ENCODE measurements at regions not wholly inside any gene's neighbourhood (a gene's known extent, or its start where the extent isn't known, plus 50 kb on each side); places are given as distances from the start of the nearest gene placed in this dataset.

GRCh38 chr4:28548594-28548993 is 1688.0 kb downstream of the STIM2 start:
- H3K4me3 ChIP-seq (ENCODE audit: low read length), result no peak overlapping the region
- no peaks in the 10 kb centered on the region for H3K79me1 ChIP-seq (ENCODE audit: low read length)
- no CpG with 5 or more reads among the region's 6 CpGs for WGBS (ENCODE audit: extremely low coverage, insufficient coverage, low lambda C conversion rate)
- H3K4me1 ChIP-seq (ENCODE audit: control insufficient read depth, low read depth, low read length), result no peaks in the 10 kb centered on the region
- H3K27me3 ChIP-seq (ENCODE audit: insufficient read depth, low read length, poor library complexity), result no peaks in the 10 kb centered on the region
- no peak overlapping the region for H2AK5ac ChIP-seq (ENCODE audit: low read length)
- no peak overlapping the region for H4K5ac ChIP-seq (ENCODE audit: low read length)
- no peaks in the 10 kb centered on the region for H3K36me3 ChIP-seq (ENCODE audit: control insufficient read depth, insufficient read depth, low read length)
- H3K79me2 ChIP-seq (ENCODE audit: control insufficient read depth, insufficient read depth, low read length), result no peaks in the 10 kb centered on the region
- H3K56ac ChIP-seq (ENCODE audit: low read length), result no peak overlapping the region
- H3K4ac ChIP-seq (ENCODE audit: low read depth, low read length), result no peak overlapping the region
- no peak overlapping the region for H3K4me2 ChIP-seq (ENCODE audit: low read length)
- no peak overlapping the region for H2BK120ac ChIP-seq (ENCODE audit: low read depth, low read length)
- no peak overlapping the region for H2BK5ac ChIP-seq (ENCODE audit: low read length)
- H4K8ac ChIP-seq (ENCODE audit: low read depth, low read length), result no peak overlapping the region
- H3K9ac ChIP-seq (ENCODE audit: low read length), result no peak overlapping the region
- peak; percentile 61 for DNase-seq
- H3K23ac ChIP-seq (ENCODE audit: low read length), result no peak overlapping the region
- H3K27ac ChIP-seq (ENCODE audit: low read depth, low read length), result no peak overlapping the region
- H3K18ac ChIP-seq (ENCODE audit: low read length), result no peak overlapping the region
- no peak overlapping the region for H2BK15ac ChIP-seq (replicated peaks; ENCODE audit: low read depth)

GRCh38 chr4:28555866-28556265 is 1695.2 kb downstream of the STIM2 start:
- Histone ChIP-seq H3K23ac (ENCODE audit: low read length) (no peak overlapping the region), H3K79me1 (ENCODE audit: low read length) (no peaks in the 10 kb centered on the region), H3K27me3 (ENCODE audit: insufficient read depth, low read length, poor library complexity) (no peaks in the 10 kb centered on the region), H2BK5ac (ENCODE audit: low read length) (no peak overlapping the region), H3K18ac (ENCODE audit: low read length) (no peak overlapping the region), H3K4me1 (ENCODE audit: control insufficient read depth, low read depth, low read length) (no peaks in the 10 kb centered on the region), H3K79me2 (ENCODE audit: control insufficient read depth, insufficient read depth, low read length) (no peaks in the 10 kb centered on the region), H3K27ac (ENCODE audit: low read depth, low read length) (no peak overlapping the region), H2BK120ac (ENCODE audit: low read depth, low read length) (no peak overlapping the region), H2AK5ac (ENCODE audit: low read length) (no peak overlapping the region), H4K8ac (ENCODE audit: low read depth, low read length) (no peak overlapping the region), H3K36me3 (ENCODE audit: control insufficient read depth, insufficient read depth, low read length) (no peaks in the 10 kb centered on the region), H3K4ac (ENCODE audit: low read depth, low read length) (no peak overlapping the region), H3K56ac (ENCODE audit: low read length) (no peak overlapping the region), H3K9ac (ENCODE audit: low read length) (no peak overlapping the region), H2BK15ac (replicated peaks; ENCODE audit: low read depth) (no peak overlapping the region), H4K5ac (ENCODE audit: low read length) (no peak overlapping the region), H3K4me3 (ENCODE audit: low read length) (no peak overlapping the region), H3K4me2 (ENCODE audit: low read length) (no peak overlapping the region)
- WGBS (ENCODE audit: extremely low coverage, insufficient coverage, low lambda C conversion rate), result no CpG with 5 or more reads among the region's 2 CpGs
- no peak for DNase-seq

- Histone ChIP-seq H3K27ac (ENCODE audit: low read depth, low read length) (no peak overlapping the region), H3K4me2 (ENCODE audit: low read length) (no peak overlapping the region), H2AK5ac (ENCODE audit: low read length) (no peak overlapping the region), H2BK5ac (ENCODE audit: low read length) (no peak overlapping the region), H3K4me1 (ENCODE audit: control insufficient read depth, low read depth, low read length) (no peaks in the 10 kb centered on the region), H3K79me2 (ENCODE audit: control insufficient read depth, insufficient read depth, low read length) (no peaks in the 10 kb centered on the region), H3K36me3 (ENCODE audit: control insufficient read depth, insufficient read depth, low read length) (no peaks in the 10 kb centered on the region), H2BK120ac (ENCODE audit: low read depth, low read length) (no peak overlapping the region), H3K56ac (ENCODE audit: low read length) (no peak overlapping the region), H3K27me3 (ENCODE audit: insufficient read depth, low read length, poor library complexity) (no peaks in the 10 kb centered on the region), H3K9ac (ENCODE audit: low read length) (no peak overlapping the region), H3K4ac (ENCODE audit: low read depth, low read length) (no peak overlapping the region), H4K5ac (ENCODE audit: low read length) (no peak overlapping the region), H3K4me3 (ENCODE audit: low read length) (no peak overlapping the region), H2BK15ac (replicated peaks; ENCODE audit: low read depth) (no peak overlapping the region), H3K18ac (ENCODE audit: low read length) (no peak overlapping the region), H4K8ac (ENCODE audit: low read depth, low read length) (no peak overlapping the region), H3K79me1 (ENCODE audit: low read length) (no peaks in the 10 kb centered on the region), H3K23ac (ENCODE audit: low read length) (no peak overlapping the region)
- no peak for DNase-seq
- WGBS (ENCODE audit: extremely low coverage, insufficient coverage, low lambda C conversion rate), result no CpG with 5 or more reads among the region's 2 CpGs
These were observed 1697.1 kb downstream of the STIM2 start for GRCh38 chr4:28557755-28558154.

GRCh38 chr4:28558895-28559294 is 1698.3 kb downstream of the STIM2 start:
- DNase-seq, result no peak
- Histone ChIP-seq H3K79me2 (ENCODE audit: control insufficient read depth, insufficient read depth, low read length) (no peaks in the 10 kb centered on the region), H3K79me1 (ENCODE audit: low read length) (no peaks in the 10 kb centered on the region), H3K27me3 (ENCODE audit: insufficient read depth, low read length, poor library complexity) (no peaks in the 10 kb centered on the region), H4K5ac (ENCODE audit: low read length) (no peak overlapping the region), H3K9ac (ENCODE audit: low read length) (no peak overlapping the region), H3K23ac (ENCODE audit: low read length) (no peak overlapping the region), H3K4me2 (ENCODE audit: low read length) (no peak overlapping the region), H3K36me3 (ENCODE audit: control insufficient read depth, insufficient read depth, low read length) (no peaks in the 10 kb centered on the region), H3K56ac (ENCODE audit: low read length) (no peak overlapping the region), H2BK15ac (replicated peaks; ENCODE audit: low read depth) (no peak overlapping the region), H3K18ac (ENCODE audit: low read length) (no peak overlapping the region), H3K4ac (ENCODE audit: low read depth, low read length) (no peak overlapping the region), H3K4me1 (ENCODE audit: control insufficient read depth, low read depth, low read length) (no peaks in the 10 kb centered on the region), H3K27ac (ENCODE audit: low read depth, low read length) (no peak overlapping the region), H2BK5ac (ENCODE audit: low read length) (no peak overlapping the region), H2AK5ac (ENCODE audit: low read length) (no peak overlapping the region), H3K4me3 (ENCODE audit: low read length) (no peak overlapping the region), H2BK120ac (ENCODE audit: low read depth, low read length) (no peak overlapping the region), H4K8ac (ENCODE audit: low read depth, low read length) (no peak overlapping the region)
- WGBS (ENCODE audit: extremely low coverage, insufficient coverage, low lambda C conversion rate), result no CpG with 5 or more reads among the region's 2 CpGs

GRCh38 chr4:28562913-28563312 is 1702.3 kb downstream of the STIM2 start:
- Histone ChIP-seq H4K8ac (ENCODE audit: low read depth, low read length) (no peak overlapping the region), H3K27ac (ENCODE audit: low read depth, low read length) (no peak overlapping the region), H3K79me2 (ENCODE audit: control insufficient read depth, insufficient read depth, low read length) (no peaks in the 10 kb centered on the region), H3K79me1 (ENCODE audit: low read length) (no peaks in the 10 kb centered on the region), H3K27me3 (ENCODE audit: insufficient read depth, low read length, poor library complexity) (no peaks in the 10 kb centered on the region), H2BK120ac (ENCODE audit: low read depth, low read length) (no peak overlapping the region), H3K18ac (ENCODE audit: low read length) (no peak overlapping the region), H3K9ac (ENCODE audit: low read length) (no peak overlapping the region), H3K4me2 (ENCODE audit: low read length) (no peak overlapping the region), H3K4ac (ENCODE audit: low read depth, low read length) (no peak overlapping the region), H3K23ac (ENCODE audit: low read length) (no peak overlapping the region), H4K5ac (ENCODE audit: low read length) (no peak overlapping the region), H3K4me1 (ENCODE audit: control insufficient read depth, low read depth, low read length) (no peaks in the 10 kb centered on the region), H2BK5ac (ENCODE audit: low read length) (no peak overlapping the region), H3K36me3 (ENCODE audit: control insufficient read depth, insufficient read depth, low read length) (no peaks in the 10 kb centered on the region), H3K56ac (ENCODE audit: low read length) (no peak overlapping the region), H3K4me3 (ENCODE audit: low read length) (no peak overlapping the region), H2AK5ac (ENCODE audit: low read length) (no peak overlapping the region), H2BK15ac (replicated peaks; ENCODE audit: low read depth) (no peak overlapping the region)
- WGBS (ENCODE audit: extremely low coverage, insufficient coverage, low lambda C conversion rate), result no CpG with 5 or more reads among the region's 4 CpGs
- no peak for DNase-seq

- no peak overlapping the region for H3K56ac ChIP-seq (ENCODE audit: low read length)
- no peak overlapping the region for H4K5ac ChIP-seq (ENCODE audit: low read length)
- H3K4ac ChIP-seq (ENCODE audit: low read depth, low read length), result no peak overlapping the region
- no peak overlapping the region for H2AK5ac ChIP-seq (ENCODE audit: low read length)
- H3K36me3 ChIP-seq (ENCODE audit: control insufficient read depth, insufficient read depth, low read length), result no peaks in the 10 kb centered on the region
- H3K79me1 ChIP-seq (ENCODE audit: low read length), result no peaks in the 10 kb centered on the region
- no peak overlapping the region for H3K4me3 ChIP-seq (ENCODE audit: low read length)
- no peak for DNase-seq
- H3K27me3 ChIP-seq (ENCODE audit: insufficient read depth, low read length, poor library complexity), result no peaks in the 10 kb centered on the region
- no peak overlapping the region for H3K18ac ChIP-seq (ENCODE audit: low read length)
- H3K9ac ChIP-seq (ENCODE audit: low read length), result no peak overlapping the region
- no peak overlapping the region for H4K8ac ChIP-seq (ENCODE audit: low read depth, low read length)
- no peak overlapping the region for H3K27ac ChIP-seq (ENCODE audit: low read depth, low read length)
- no peak overlapping the region for H2BK15ac ChIP-seq (replicated peaks; ENCODE audit: low read depth)
- no peak overlapping the region for H3K4me2 ChIP-seq (ENCODE audit: low read length)
- H3K79me2 ChIP-seq (ENCODE audit: control insufficient read depth, insufficient read depth, low read length), result no peaks in the 10 kb centered on the region
- no peak overlapping the region for H2BK120ac ChIP-seq (ENCODE audit: low read depth, low read length)
- no CpG with 5 or more reads among the region's 2 CpGs for whole genome bisulfite sequencing (ENCODE audit: extremely low coverage, insufficient coverage, low lambda C conversion rate)
- no peak overlapping the region for H2BK5ac ChIP-seq (ENCODE audit: low read length)
- no peak overlapping the region for H3K23ac ChIP-seq (ENCODE audit: low read length)
- H3K4me1 ChIP-seq (ENCODE audit: control insufficient read depth, low read depth, low read length), result no peaks in the 10 kb centered on the region
These were observed 1704.8 kb downstream of the STIM2 start for GRCh38 chr4:28565396-28565795.

All from mesendoderm (in vitro differentiated cells).